ENCODE measurements at regions not wholly inside any gene's neighbourhood (a gene's known extent, or its start where the extent isn't known, plus 50 kb on each side); places are given as distances from the start of the nearest gene placed in this dataset.

DNA sequence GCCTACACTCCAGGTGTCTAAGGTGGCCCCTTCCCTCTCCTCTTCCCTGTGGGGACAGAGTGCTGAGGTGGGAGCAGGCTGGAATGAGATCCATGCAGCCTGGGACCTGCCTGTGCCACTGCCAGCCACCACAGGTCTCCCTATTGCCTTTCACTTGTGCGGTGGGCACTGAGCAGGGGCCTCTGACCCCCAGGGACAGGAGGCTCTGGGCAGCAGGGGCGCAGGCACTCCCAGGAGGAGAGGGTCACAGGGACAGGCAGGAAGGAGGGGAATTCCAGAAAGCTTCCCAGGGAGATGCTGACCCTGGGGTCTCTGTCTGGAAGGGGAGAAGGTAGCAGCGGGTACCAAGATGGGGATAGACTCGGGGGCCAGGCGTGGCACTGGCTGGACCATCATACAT is 228.5 kb upstream of the B3GAT1 start:
- intact Hi-C loops (cut with DNase I): no loop called here
- Histone ChIP-seq H3K4me1 (peaks cover 0 to 9% (median 0%) of the 10 kb centered on the region in 4 donors), H3K27ac (replicated peaks in 1 of 4) (no peak overlapping the region), H3K27me3 (peaks cover 0 to 43% (median 0%) of the 10 kb centered on the region in 4 donors), H3K4me3 (no peak overlapping the region), H3K36me3 (no peaks in the 10 kb centered on the region), H3K9me3 (no peaks in the 10 kb centered on the region)
- 92% methylated on average over 5 of the region's 5 CpGs for WGBS
- TF ChIP-seq, protein P1, sequence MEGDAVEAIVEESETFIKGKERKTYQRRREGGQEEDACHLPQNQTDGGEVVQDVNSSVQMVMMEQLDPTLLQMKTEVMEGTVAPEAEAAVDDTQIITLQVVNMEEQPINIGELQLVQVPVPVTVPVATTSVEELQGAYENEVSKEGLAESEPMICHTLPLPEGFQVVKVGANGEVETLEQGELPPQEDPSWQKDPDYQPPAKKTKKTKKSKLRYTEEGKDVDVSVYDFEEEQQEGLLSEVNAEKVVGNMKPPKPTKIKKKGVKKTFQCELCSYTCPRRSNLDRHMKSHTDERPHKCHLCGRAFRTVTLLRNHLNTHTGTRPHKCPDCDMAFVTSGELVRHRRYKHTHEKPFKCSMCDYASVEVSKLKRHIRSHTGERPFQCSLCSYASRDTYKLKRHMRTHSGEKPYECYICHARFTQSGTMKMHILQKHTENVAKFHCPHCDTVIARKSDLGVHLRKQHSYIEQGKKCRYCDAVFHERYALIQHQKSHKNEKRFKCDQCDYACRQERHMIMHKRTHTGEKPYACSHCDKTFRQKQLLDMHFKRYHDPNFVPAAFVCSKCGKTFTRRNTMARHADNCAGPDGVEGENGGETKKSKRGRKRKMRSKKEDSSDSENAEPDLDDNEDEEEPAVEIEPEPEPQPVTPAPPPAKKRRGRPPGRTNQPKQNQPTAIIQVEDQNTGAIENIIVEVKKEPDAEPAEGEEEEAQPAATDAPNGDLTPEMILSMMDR (IDR thresholded peaks at IDR 0.05): no peak
- TF ChIP-seq POLR2A (IDR thresholded peaks at IDR 0.05; ENCODE audit: low read depth) (no peak), EP300 (IDR thresholded peaks at IDR 0.05) (no peak), POLR2AphosphoS5 (IDR thresholded peaks at IDR 0.05) (no peak)
- DNase-seq (ENCODE audit: extremely low spot score): no peak

GRCh38 chr11:134639586-134640330 is 227.7 kb upstream of the B3GAT1 start:
- no peak for TF ChIP-seq POLR2AphosphoS5 (IDR thresholded peaks at IDR 0.05)
- TF ChIP-seq POLR2A (IDR thresholded peaks at IDR 0.05; ENCODE audit: low read depth): no peak
- TF ChIP-seq, protein P1 (IDR thresholded peaks at IDR 0.05): no peak
- no peak for TF ChIP-seq EP300 (IDR thresholded peaks at IDR 0.05)
- intact Hi-C loops (cut with DNase I): no loop called here
- no peaks in the 10 kb centered on the region for H3K36me3 ChIP-seq
- WGBS: 79% methylated on average over 14 of the region's 15 CpGs
- no peak for DNase-seq (ENCODE audit: extremely low spot score)
- no peaks in the 10 kb centered on the region for H3K9me3 ChIP-seq
- H3K4me1 ChIP-seq: peaks cover 0 to 9% (median 0%) of the 10 kb centered on the region in 4 donors
- no peak overlapping the region for H3K4me3 ChIP-seq
- no peak overlapping the region for H3K27ac ChIP-seq (replicated peaks in 1 of 4)
- peaks cover 0 to 43% (median 0%) of the 10 kb centered on the region in 4 donors for H3K27me3 ChIP-seq

GRCh38 chr11:134638796-134639430 is 226.9 kb upstream of the B3GAT1 start:
- peaks cover 0 to 43% (median 0%) of the 10 kb centered on the region in 4 donors for H3K27me3 ChIP-seq
- H3K27ac ChIP-seq (replicated peaks in 1 of 4): no peak overlapping the region
- no peaks in the 10 kb centered on the region for H3K36me3 ChIP-seq
- H3K4me3 ChIP-seq: no peak overlapping the region
- H3K4me1 ChIP-seq: peaks cover 0 to 9% (median 0%) of the 10 kb centered on the region in 4 donors
- H3K9me3 ChIP-seq: no peaks in the 10 kb centered on the region
- no peak for TF ChIP-seq EP300 (IDR thresholded peaks at IDR 0.05)
- DNase-seq (ENCODE audit: extremely low spot score): no peak
- 76% methylated on average over 9 of the region's 10 CpGs for WGBS
- intact Hi-C loops (cut with DNase I): no loop called here

- peaks cover 0 to 33% (median 0%) of the 10 kb centered on the region in 4 donors for H3K27me3 ChIP-seq
- intact Hi-C loops (cut with DNase I): no loop called here
- H3K4me3 ChIP-seq: no peak overlapping the region
- 87% methylated on average over 10 of the region's 11 CpGs for WGBS
- no peak overlapping the region for H3K27ac ChIP-seq (replicated peaks in 1 of 4)
- H3K4me1 ChIP-seq: no peaks in the 10 kb centered on the region
- no peak for DNase-seq (ENCODE audit: extremely low spot score)
- no peaks in the 10 kb centered on the region for H3K36me3 ChIP-seq
- TF ChIP-seq POLR2AphosphoS5 (IDR thresholded peaks at IDR 0.05) (no peak), EP300 (IDR thresholded peaks at IDR 0.05) (no peak), POLR2A (IDR thresholded peaks at IDR 0.05; ENCODE audit: low read depth) (no peak)
- TF ChIP-seq, protein P1 (IDR thresholded peaks at IDR 0.05): no peak
- H3K9me3 ChIP-seq: no peaks in the 10 kb centered on the region
Measured at GRCh38 chr11:134637091-134638015, 225.3 kb upstream of the B3GAT1 start.

- Histone ChIP-seq H3K9me3 (no peaks in the 10 kb centered on the region), H3K27ac (replicated peaks in 1 of 4) (no peak overlapping the region), H3K4me1 (no peaks in the 10 kb centered on the region), H3K36me3 (no peaks in the 10 kb centered on the region), H3K4me3 (no peak overlapping the region), H3K27me3 (peaks cover 0 to 30% (median 0%) of the 10 kb centered on the region in 4 donors)
- intact Hi-C loops (cut with DNase I): no loop called here
- WGBS: 79% methylated on average over 12 of the region's 12 CpGs
- TF ChIP-seq POLR2A (IDR thresholded peaks at IDR 0.05; ENCODE audit: low read depth): no peak
- no peak for TF ChIP-seq POLR2AphosphoS5 (IDR thresholded peaks at IDR 0.05)
- TF ChIP-seq, protein P1 (IDR thresholded peaks at IDR 0.05): no peak
- no peak for TF ChIP-seq EP300 (IDR thresholded peaks at IDR 0.05)
- DNase-seq (ENCODE audit: extremely low spot score): no peak
Measured at GRCh38 chr11:134636071-134636470, 224.0 kb upstream of the B3GAT1 start.

Data from esophagus muscularis mucosa (tissue), 4 donors.